Thyroid gland (tissue), 4 donors: ENCODE measurements at regions not wholly inside any gene's neighbourhood (a gene's known extent, or its start where the extent isn't known, plus 50 kb on each side); places are given as distances from the start of the nearest gene placed in this dataset.
A peak's percentile ranks its signal among the peaks of the same experiment; 100 is the strongest.

Experiments used
- DNase-seq, 2 donors: peaks; one replicate each; pipeline ENCODE4 v3.0.0-alpha.2; 2019
- H3K27ac ChIP-seq, 3 donors: fragments of 200-600 bp; sonication (generic); 1 replicate in 2 of 3; 2 replicates in 1 of 3; pipeline ENCODE4 v1.5.1; 2016 to 2019; ENCODE audit warnings: mild to moderate bottlenecking in 1 of 3, moderate library complexity in 1 of 3
- H3K27me3 ChIP-seq: fragments of 200-600 bp; sonication (generic); one replicate; pipeline ENCODE4 v1.5.1; 2019
- H3K36me3 ChIP-seq, 2 donors: fragments of 200-600 bp; sonication (generic); one replicate each; pipeline ENCODE4 v1.5.1; 2016 to 2019
- H3K4me1 ChIP-seq, 2 donors: fragments of 200-600 bp; sonication (generic); one replicate each; pipeline ENCODE4 v1.5.1; 2017 to 2019
- H3K4me3 ChIP-seq, 3 donors: fragments of 200-600 bp; sonication (generic); replicated peaks in 1 of 3; 1 replicate in 2 of 3; 2 replicates in 1 of 3; pipeline ENCODE4 v1.5.1; 2016; ENCODE audit warnings: mild to moderate bottlenecking in 1 of 3
- H3K9me3 ChIP-seq: fragments of 200-600 bp; sonication (generic); one replicate; pipeline ENCODE4 v1.5.1; 2017
- POLR2A ChIP-seq, 2 donors: fragments of 450-650 bp; IDR thresholded peaks; one replicate each; pipeline ENCODE4 v1.6.1; 2017; ENCODE audit warnings: antibody characterized with exemption in 2 of 2, mild to moderate bottlenecking in 2 of 2, moderate library complexity in 1 of 2
- WGBS, 2 donors: methylation state at CpG; one replicate each; pipeline ENCODE4 v1.1.5; 2017; 5-methylcytosine and 5-hydroxymethylcytosine counted together
- intact Hi-C: fragments of 100-400 bp; cut with DNase I; formaldehyde crosslinking; loops from one replicate; pipeline ENCODE4 v1.15.1; 2023
- TF ChIP-seq, protein P1 (sequence below), 6 experiments: fragments of 200-600 bp in 3 of 6; fragments of 450-650 bp in 3 of 6; sonication (generic) in 3 of 6; IDR thresholded peaks; one replicate each; pipeline ENCODE4 v1.5.1; 2016 to 2019; ENCODE audit warnings: antibody characterized with exemption in 6 of 6, mild to moderate bottlenecking in 2 of 6, inconsistent platforms in 1 of 6, moderate library complexity in 1 of 6

DNA sequence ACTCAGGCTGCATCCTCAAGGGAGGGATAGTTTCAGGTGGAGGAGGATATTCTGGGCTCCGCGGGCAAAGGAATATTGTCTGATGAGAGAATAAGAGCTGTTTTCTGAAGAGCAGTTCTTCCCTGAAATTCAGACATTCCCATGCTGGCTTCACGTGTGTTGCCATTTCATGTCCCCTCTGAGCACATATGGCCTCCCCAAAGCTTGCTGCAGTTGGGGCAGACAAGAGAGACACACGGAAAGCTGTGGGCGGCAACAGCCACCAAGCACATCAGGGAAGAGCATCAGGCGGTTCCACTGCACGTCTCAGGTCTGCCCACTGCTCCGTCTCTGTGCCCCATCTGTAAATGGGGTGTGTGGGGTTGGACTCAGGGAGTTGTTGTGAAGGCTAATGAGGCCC is 247.5 kb upstream of the TSHZ3 start:
- 88 to 91% methylated on average over 8 of the region's 8 CpGs for WGBS, 2 donors
- Histone ChIP-seq H3K27ac (no peak overlapping the region), H3K4me1 (no peaks in the 10 kb centered on the region), H3K4me3 (no peak overlapping the region), H3K9me3 (no peaks in the 10 kb centered on the region), H3K27me3 (no peaks in the 10 kb centered on the region), H3K36me3 (no peaks in the 10 kb centered on the region)
- intact Hi-C loops, result no loop called here
- TF ChIP-seq, protein P1, sequence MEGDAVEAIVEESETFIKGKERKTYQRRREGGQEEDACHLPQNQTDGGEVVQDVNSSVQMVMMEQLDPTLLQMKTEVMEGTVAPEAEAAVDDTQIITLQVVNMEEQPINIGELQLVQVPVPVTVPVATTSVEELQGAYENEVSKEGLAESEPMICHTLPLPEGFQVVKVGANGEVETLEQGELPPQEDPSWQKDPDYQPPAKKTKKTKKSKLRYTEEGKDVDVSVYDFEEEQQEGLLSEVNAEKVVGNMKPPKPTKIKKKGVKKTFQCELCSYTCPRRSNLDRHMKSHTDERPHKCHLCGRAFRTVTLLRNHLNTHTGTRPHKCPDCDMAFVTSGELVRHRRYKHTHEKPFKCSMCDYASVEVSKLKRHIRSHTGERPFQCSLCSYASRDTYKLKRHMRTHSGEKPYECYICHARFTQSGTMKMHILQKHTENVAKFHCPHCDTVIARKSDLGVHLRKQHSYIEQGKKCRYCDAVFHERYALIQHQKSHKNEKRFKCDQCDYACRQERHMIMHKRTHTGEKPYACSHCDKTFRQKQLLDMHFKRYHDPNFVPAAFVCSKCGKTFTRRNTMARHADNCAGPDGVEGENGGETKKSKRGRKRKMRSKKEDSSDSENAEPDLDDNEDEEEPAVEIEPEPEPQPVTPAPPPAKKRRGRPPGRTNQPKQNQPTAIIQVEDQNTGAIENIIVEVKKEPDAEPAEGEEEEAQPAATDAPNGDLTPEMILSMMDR (IDR thresholded peaks at IDR 0.05), result no peak
- TF ChIP-seq POLR2A (IDR thresholded peaks at IDR 0.05), result no peak
- no peak for DNase-seq

DNA sequence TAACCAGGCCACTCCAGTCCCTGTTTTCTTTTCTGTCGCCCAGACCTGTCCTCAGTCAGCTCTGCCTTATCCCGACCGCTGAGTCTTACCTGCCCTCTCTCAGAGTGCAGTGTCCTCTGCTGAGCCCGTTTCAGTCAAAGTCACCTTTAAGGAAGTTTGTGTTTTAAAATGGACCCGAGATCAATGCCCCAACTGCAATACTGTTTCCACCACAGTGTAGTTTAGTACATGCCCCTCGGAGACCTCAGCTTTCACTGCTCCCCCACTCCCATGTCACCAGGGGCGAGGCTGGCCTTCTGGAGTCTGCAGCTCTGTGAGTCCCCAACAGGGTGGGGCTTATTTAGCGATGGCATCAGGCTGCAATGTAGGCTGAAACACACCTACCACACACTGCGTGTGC is 248.4 kb upstream of the TSHZ3 start:
- Histone ChIP-seq H3K36me3 (no peaks in the 10 kb centered on the region), H3K4me3 (no peak overlapping the region), H3K27me3 (no peaks in the 10 kb centered on the region), H3K27ac (no peak overlapping the region), H3K4me1 (no peaks in the 10 kb centered on the region), H3K9me3 (no peaks in the 10 kb centered on the region)
- WGBS, 2 donors, result 90 to 92% methylated on average over 9 of the region's 9 CpGs
- no peak for DNase-seq
- intact Hi-C loops, result no loop called here
- TF ChIP-seq, protein P1 (IDR thresholded peaks at IDR 0.05), result no peak
- TF ChIP-seq POLR2A (IDR thresholded peaks at IDR 0.05), result no peak

DNA sequence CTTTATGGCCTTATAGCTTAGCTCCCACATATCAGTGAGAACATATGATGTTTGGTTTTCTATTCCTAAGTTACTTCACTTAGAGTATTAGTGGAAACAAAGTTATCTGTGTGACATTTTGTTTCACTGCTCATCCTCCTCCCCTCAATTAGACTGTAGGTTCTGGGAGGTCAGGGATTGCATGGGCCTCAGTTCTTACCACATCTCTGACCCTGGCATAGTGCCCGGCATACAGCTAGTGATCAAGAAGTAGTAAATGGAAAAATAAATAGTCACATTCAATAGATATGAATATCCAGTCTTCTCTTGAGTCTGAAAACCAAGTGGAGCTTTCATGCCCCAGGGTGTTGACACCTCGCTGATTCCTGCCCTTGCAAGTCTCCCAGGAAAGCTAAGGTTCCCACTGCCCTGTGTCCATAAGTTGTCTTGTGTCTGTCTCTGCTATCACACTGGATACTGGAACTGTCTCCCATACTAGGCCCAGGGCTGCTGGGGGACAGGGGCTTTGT is 249.5 kb upstream of the TSHZ3 start:
- Histone ChIP-seq H3K9me3 (no peaks in the 10 kb centered on the region), H3K27me3 (no peaks in the 10 kb centered on the region), H3K4me1 (no peaks in the 10 kb centered on the region), H3K36me3 (no peaks in the 10 kb centered on the region), H3K27ac (no peak overlapping the region), H3K4me3 (no peak overlapping the region)
- WGBS, 2 donors, result 83 to 88% methylated on average over 2 of the region's 2 CpGs
- TF ChIP-seq, protein P1 (IDR thresholded peaks at IDR 0.05), result no peak
- no peak for TF ChIP-seq POLR2A (IDR thresholded peaks at IDR 0.05)
- no peak for DNase-seq
- intact Hi-C loops, result no loop called here

DNA sequence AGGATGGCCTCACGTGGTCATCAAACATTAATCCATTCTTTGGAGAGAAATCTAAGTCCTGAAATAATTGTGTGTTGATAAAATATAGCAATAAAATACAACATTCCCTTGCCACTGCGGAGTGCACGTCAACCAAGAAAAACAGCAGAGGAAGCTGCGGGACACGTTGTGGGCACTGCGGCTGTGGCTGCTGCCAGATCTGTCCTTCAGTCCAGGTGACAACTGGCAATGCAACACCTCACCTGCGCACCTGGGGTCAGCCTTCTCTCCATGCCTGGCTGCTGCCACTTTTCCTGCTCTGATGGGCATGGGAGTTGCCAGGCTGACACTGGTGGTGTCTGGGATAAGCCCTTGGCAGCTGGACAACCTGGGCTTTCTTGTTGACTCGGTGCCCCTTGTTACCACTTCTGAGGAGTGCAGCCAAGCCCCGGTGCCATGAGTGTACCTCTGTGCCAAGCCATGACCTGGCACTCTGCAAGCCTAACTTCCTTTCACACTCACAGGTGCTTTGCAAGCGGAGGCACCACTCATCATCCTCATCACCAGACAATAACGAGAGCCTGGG is 251.6 kb upstream of the TSHZ3 start:
- TF ChIP-seq, protein P1 (IDR thresholded peaks at IDR 0.05), result peak in 2 of 6 experiments; percentile 17 to 25
- TF ChIP-seq POLR2A (IDR thresholded peaks at IDR 0.05), result no peak
- Histone ChIP-seq H3K27ac (no peak overlapping the region), H3K27me3 (no peaks in the 10 kb centered on the region), H3K4me1 (no peaks in the 10 kb centered on the region), H3K36me3 (no peaks in the 10 kb centered on the region), H3K4me3 (no peak overlapping the region), H3K9me3 (no peaks in the 10 kb centered on the region)
- intact Hi-C loops, result no loop called here
- 48 to 54% methylated on average over 11 of the region's 11 CpGs for WGBS, 2 donors
- DNase-seq, result peak; percentile 84 to 86

DNA sequence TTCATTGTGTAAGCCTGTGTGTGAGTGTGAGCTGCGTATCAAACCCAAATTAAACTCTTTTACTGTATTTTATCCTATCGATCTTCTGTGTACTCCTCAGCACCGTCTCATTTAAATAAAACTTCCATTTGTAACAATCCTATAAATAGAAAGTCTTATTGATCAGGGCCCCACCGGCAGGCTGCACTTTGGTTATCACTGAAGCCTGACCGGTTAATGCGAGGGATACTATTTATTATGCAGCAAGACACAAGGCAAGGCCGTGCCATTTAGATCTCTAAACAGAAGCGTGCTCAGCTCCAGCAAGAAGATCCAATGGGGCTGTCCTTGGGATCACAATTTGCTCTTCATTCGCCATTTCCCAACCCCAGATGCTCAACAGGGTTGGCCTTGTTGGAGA is 252.6 kb upstream of the TSHZ3 start:
- Histone ChIP-seq H3K4me3 (no peak overlapping the region), H3K27me3 (no peaks in the 10 kb centered on the region), H3K9me3 (no peaks in the 10 kb centered on the region), H3K27ac (no peak overlapping the region), H3K36me3 (no peaks in the 10 kb centered on the region), H3K4me1 (no peaks in the 10 kb centered on the region)
- WGBS, 2 donors, result 91 to 95% methylated on average over 9 of the region's 9 CpGs
- DNase-seq, result no peak
- TF ChIP-seq, protein P1 (IDR thresholded peaks at IDR 0.05), result no peak
- no peak for TF ChIP-seq POLR2A (IDR thresholded peaks at IDR 0.05)
- intact Hi-C loops, result no loop called here
